C4-2B (cell line): ENCODE measurements at regions not wholly inside any gene's neighbourhood (a gene's known extent, or its start where the extent isn't known, plus 50 kb on each side); places are given as distances from the start of the nearest gene placed in this dataset.

Source experiments
- ZFX ChIP-seq: fragments of 450-650 bp; IDR thresholded peaks from 2 replicates; pipeline ENCODE4 v1.6.1; 2017
- TF ChIP-seq, protein P1 (sequence below): fragments of 450-650 bp; conservative IDR thresholded peaks from 2 replicates; pipeline ENCODE4 v1.5.1; 2017; ENCODE audit warnings: mild to moderate bottlenecking

DNA sequence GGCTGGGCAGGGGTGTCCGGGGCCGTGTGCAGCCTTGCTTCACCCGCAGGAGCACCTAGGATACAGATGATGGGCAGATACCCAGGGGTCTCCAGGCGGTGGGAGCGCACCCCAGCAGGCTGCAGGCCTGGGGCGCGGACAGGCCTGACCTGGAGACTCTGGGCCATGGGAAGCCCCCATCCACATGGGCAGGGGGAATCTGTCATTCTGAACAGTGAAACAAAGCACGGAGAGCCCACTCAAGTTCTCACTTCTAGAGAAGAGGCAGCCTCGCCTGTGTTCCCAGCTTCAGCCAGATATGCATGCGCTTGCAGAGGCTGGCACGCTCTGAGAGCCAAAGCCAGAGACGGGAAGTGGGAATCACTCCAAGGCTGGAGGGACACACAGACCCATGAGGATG lies 333.1 kb downstream of the BRD1 start:
- TF ChIP-seq, protein P1, sequence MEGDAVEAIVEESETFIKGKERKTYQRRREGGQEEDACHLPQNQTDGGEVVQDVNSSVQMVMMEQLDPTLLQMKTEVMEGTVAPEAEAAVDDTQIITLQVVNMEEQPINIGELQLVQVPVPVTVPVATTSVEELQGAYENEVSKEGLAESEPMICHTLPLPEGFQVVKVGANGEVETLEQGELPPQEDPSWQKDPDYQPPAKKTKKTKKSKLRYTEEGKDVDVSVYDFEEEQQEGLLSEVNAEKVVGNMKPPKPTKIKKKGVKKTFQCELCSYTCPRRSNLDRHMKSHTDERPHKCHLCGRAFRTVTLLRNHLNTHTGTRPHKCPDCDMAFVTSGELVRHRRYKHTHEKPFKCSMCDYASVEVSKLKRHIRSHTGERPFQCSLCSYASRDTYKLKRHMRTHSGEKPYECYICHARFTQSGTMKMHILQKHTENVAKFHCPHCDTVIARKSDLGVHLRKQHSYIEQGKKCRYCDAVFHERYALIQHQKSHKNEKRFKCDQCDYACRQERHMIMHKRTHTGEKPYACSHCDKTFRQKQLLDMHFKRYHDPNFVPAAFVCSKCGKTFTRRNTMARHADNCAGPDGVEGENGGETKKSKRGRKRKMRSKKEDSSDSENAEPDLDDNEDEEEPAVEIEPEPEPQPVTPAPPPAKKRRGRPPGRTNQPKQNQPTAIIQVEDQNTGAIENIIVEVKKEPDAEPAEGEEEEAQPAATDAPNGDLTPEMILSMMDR, result no peak
- TF ChIP-seq ZFX, result no peak
